ENCODE measurements at regions not wholly inside any gene's neighbourhood (a gene's known extent, or its start where the extent isn't known, plus 50 kb on each side); places are given as distances from the start of the nearest gene placed in this dataset.
"Not testable (repeated sequence)": the region's sequence is repeated elsewhere in the genome, so short reads cannot be mapped to it uniquely, and the experiment has no call there.

DNA sequence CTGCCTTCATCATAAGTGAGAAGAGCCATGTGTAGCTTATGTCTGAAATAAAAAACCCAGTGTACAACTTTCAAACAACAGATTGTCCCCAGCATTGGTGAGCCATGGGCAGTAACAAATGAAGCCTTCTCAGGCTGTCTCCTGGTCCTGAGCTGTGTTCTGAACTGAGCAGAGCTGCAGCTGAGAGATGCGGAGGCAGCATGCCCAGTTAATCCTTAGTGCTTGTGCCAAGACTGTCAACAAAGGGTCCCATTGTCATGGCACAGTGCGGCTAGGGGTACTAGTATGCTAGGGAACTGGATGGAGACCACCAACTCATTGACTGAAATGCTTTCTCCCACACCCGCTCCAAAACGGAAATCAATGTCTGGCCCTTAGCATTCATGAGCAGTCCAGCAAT is 154.3 kb downstream of the RMST start:
- DNase-seq, result no peak

- no peak for DNase-seq
These were observed 166.4 kb downstream of the RMST start for GRCh38 chr12:97628962-97629361.

- no peak for DNase-seq
These were observed 166.8 kb downstream of the RMST start for GRCh38 chr12:97629382-97629781.

GRCh38 chr12:97630356-97630755 is 167.8 kb downstream of the RMST start:
- DNase-seq, result no peak

- no peak for DNase-seq
These were observed 168.3 kb downstream of the RMST start for GRCh38 chr12:97630875-97631274.

DNA sequence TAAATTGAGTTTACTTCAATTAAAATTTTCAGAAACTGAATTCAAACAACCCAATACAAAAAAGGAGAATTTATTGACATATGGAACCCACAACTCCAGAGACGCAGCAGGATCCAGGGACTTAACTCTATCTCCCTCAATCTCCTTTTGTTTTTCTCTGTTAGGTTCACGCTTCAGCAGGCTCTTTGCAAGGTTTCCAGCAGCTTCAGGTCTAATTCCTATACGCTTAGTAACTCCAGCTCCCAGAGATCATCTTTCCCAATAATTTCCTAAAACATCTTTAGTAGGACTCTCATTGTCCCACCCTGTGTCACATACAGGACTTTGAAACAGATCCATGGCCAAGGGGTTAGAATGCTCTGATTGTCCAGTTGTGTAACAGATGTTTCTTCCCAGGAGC is 175.2 kb downstream of the RMST start:
- no peak for DNase-seq

DNA sequence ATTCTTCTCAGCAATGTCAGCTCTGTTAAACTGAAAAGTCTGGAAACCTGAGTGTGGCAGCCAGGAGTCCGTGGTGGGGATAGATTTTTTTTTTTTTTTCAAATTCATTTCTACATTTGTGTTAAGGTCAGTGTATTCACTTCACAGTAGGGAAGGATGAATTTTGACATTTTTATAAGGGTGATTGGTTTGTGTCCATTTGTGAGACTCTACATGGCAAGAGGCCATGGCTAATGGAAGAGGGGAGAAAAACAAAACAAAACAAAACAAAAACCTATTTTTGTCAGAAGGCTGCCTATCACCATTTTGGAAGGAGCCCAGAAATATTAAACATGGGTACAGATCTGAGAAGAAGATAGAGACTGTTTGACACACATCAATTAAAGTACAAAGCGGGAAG is 176.1 kb downstream of the RMST start:
- no peak for DNase-seq

GRCh38 chr12:97639702-97640101 is 177.1 kb downstream of the RMST start:
- no peak for DNase-seq

DNA sequence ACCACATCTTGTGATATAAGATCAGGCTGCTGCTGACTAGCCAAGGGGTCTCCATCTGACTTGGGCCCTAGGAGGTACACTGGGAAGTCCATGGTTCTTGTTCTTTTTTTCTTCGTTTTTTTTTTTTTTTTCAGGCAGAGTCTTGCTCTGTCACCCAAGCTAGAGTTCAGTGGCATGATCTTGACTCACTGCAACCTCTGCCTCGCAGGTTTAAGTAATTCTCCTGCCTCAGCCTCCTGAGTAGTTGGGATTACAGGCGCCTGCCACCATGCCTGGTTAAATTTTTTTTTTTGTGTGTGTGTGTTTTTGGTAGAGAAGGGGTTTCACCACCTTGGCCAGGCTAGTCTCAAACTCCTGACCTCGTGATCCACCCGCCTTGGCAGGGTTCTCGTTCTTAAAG is 178.2 kb downstream of the RMST start:
- no peak for DNase-seq

DNA sequence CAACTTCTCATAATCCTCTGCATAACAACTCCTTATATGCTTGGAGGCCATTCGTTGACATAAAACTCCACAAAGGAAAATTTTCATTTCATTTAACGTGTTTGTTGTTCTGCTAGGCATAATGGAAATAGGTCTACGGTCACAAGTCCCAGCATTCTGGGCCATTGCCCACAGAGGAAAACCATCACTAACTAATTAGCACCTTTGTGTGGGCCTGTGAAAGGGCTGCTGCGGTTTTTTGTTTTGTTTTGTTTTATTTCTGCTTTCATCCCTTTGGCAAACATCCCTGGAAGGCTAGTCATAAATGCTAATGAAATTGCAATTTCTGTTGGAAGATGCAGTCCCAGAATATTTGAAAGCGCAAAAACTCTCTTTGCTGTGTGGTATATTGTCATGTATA is 180.3 kb downstream of the RMST start:
- no peak for DNase-seq

GRCh38 chr12:97643924-97644323 is 181.3 kb downstream of the RMST start:
- no peak for DNase-seq

DNA sequence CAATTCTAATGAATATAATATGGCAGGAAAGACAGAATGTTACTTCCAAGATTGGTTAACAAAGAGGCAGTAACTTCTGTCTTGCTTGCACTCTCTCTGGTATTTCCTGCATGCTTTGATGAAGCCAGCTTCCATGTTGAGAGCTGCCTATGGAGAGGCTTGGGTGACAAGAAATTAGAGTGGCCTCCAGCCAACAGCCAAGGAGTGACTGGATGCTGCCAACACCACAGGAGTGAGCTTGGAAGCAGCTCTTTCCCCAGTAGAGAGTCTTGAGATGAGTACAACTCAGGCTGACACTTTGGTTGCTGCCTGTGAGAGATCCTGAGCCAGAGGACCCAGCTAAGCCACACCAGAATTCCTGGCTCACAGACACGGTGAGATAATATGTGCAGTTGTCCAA is 183.1 kb downstream of the RMST start:
- DNase-seq, result peak in 2 of 3 donors; percentile 1 to 47

DNA sequence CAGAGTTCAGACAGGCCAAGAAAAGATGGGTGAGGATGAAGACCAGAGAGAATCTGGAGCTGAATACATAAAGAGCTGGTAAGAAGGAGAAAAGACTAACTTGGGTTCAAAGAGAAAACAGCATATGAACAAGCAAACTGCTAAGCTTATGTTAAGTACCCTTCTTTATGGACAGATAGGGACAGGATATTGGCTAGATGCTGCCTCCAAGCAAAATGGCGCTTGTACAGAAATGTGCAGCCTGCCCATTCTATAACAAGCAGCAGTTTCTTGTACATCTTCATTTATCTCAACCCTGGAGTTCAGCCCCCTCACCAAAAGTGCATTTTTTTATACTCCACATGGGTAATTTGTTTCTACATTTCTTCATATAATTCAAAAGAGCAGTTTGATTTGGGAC is 184.5 kb downstream of the RMST start:
- peak in 1 of 3 donors; percentile 16 for DNase-seq

DNA sequence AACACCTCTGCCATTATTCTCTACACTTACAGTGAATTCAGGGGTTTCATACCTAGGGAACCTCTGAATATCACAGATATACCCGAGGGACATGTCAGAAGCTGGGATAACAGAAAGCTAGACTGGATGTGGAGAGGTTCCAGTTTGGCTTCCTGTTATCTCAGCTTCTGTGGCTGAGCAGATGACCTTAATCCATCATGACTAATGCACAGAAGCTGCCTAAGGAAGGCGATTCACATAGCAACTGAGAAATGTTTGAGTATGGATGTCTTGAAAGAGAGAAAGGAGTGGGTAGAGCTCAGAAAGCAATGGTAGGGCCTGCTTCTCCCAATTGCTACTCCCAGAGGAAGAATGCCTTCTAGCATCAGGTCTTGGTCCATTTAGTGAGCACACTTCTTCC is 187.6 kb downstream of the RMST start:
- DNase-seq, result no peak

DNA sequence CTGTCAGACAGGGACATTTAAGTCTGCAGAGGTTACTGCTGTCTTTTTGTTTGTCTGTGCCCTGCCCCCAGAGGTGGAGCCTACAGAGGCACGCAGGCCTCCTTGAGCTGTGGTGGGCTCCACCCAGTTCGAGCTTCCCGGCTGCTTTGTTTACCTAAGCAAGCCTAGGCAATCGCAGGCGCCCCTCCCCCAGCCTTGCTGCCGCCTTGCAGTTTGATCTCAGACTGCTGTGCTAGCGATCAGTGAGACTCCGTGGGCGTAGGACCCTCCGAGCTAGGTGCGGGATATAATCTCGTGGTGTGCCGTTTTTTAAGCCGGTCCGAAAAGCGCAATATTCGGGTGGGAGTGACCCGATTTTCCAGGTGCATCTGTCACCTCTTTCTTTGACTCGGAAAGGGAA is 193.9 kb downstream of the RMST start:
- DNase-seq, result not testable (repeated sequence)

DNA sequence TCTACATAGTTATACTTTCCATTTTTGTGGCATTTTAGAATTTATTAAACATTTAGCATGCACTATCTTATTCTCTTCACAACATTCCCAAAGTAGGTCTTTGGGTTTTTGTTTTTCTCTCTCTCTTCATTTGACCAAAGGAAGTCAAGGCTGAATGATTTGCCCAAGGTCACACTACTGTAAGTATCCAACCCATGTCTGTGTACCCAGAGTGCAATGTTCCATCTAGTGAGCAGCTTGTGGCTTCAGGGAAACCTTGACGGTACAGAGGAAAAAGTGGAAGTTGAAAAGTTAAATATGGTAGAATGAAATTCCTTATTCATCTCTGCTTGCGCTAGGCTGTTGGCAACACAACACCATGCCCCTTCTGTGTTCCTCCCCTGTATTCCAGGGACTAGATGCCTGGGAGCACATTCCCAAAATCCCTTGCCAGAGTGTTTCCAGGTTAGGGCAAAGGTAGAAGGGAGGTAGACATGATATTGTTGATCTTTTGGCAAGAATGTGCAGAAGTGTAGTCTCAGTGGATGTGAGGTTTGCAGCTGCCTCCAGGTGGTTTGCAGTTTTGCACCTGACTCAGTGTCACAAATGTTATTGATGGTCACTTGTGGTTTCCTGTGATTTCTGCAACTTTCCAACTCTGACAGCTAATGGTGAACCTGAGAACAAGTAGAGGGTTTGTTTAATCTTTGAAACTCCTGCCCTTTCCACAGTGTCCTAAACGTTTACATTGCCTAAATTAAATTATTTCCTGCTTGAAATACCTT is 196.7 kb downstream of the RMST start:
- no peak for DNase-seq

DNA sequence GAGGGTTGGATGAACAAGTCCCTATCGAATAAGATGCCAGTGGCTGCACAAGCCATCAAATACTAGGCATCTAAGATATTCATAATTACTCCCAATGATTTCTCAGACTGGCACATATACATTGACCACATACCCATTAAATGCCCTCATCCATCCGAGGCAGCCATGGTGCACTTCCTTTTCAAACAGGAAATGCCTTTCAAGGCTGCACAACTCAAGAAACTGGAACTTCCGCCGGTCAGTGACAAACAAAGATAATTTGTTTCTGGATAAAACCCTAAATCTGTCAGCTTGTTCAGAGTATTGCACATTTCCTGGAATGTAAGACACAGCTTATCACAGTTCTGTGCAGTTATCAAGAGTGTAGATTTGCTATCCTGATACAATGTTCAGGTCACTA is 203.7 kb downstream of the RMST start:
- DNase-seq, result no peak

DNA sequence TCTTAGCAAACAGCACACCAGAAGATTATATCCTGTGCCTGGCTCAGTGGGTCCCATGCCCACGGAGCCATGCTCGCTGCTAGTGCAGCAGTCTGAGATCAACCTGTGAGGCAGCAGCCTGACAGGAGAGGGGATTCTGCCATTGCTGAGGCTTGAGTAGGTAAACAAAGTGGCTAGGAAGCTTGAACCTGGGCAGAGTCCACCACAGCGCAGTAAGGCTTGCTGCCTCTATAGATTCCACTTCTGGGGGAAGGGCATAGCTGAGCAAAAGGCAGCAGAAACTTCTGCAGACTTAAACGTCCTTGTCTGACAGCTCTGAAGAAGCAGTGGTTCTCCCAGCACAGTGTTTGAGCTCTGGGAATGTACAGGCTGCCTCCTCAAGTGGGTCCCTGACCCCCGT is 210.3 kb downstream of the RMST start:
- no peak for DNase-seq

DNA sequence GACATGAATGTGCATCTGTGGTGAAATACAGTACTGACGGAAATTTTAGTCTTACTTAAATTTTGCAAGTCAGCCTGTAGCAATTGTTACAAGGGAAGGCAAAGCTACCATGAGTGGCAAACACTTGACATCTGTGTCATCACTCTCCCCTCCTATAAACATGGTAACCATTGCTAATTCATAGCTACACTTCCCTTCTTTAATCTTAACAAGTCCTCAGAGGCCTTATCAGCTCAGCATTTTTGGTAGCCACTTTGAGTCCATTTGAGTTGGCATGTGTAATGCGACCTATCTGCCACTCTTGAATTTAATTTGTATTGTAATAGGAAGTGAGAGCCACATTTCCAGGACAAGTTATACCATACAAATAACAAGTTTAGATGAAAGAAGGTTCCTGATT is 218.1 kb downstream of the RMST start:
- DNase-seq, result no peak

GRCh38 chr12:97681612-97682504 is 219.3 kb downstream of the RMST start:
- DNase-seq, result no peak

GRCh38 chr12:97685360-97685759 is 222.8 kb downstream of the RMST start:
- DNase-seq, result no peak

DNA sequence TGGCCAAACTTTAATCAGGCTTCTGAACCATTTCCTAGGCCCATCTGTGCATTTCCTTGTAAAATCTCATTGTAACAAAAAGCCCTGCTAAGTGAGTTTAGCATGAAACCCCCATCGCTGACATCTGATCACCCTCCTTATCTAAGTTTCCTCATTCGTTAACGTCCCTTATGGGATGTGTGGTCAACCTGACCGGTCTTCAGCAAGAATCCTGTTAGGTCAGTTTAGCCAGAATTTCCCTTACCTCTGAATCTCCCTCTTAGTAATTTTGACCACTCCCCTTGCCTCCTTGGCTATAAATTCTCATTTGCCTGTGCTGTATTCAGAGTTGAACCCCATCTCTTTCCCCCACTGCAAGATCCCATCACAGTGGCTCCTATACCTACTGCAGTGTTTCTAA is 239.3 kb downstream of the RMST start:
- DNase-seq, result no peak

DNA sequence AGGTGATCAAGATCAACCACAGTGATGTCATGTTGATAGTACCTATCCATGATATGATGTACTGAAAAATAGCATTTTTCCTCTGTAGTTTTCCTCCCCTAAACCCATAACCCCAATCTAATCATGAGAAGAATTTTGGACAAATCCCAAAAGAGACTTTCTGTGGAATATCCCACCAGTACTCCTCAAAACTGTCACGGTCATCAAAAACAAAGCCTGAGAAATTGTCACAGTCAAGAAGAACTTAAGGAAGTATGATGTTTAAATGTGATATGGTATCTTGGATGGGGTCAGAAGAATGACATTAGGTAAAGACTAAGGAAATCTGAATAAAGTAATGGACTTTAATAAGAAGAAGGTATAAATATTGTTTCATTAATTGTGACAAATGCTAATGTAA is 248.8 kb downstream of the RMST start:
- DNase-seq, result no peak
